Renal cortical epithelial cell (primary cell): ENCODE measurements at regions not wholly inside any gene's neighbourhood (a gene's known extent, or its start where the extent isn't known, plus 50 kb on each side); places are given as distances from the start of the nearest gene placed in this dataset.

Source experiments
- DNase-seq: peaks from one replicate; pipeline ENCODE4 v3.0.0-alpha.2; 2011; ENCODE audit warnings: low read depth

DNA sequence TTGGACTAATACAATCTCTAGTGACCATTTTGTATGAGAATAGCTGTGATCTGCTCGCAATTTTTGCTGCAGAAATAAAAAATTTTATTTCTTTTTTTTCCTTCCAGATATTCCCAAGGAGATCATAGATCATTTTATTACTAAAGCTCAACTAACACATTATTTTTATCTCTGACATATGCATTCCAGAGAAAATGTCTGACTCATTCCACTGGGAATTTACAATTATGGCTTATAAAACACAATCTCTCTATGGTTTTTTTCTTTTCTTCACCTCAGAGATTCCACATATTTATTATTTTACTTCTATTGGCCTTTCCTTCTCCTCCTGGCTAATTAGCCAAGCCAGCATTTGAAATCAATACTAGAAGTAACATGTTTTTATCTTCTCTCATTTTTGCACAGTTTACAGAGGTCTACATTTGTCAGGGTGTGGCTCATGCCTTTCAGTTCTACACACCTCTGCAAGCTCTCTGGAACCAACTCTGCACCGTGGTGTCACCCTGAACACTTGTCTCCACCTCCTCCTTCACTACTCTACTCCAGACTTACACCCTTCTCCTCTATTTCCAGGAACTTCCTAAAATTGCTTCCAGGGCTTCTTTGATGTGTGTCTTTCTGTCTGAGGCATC is 59.8 kb upstream of the GPM6A start:
- no peak for DNase-seq

DNA sequence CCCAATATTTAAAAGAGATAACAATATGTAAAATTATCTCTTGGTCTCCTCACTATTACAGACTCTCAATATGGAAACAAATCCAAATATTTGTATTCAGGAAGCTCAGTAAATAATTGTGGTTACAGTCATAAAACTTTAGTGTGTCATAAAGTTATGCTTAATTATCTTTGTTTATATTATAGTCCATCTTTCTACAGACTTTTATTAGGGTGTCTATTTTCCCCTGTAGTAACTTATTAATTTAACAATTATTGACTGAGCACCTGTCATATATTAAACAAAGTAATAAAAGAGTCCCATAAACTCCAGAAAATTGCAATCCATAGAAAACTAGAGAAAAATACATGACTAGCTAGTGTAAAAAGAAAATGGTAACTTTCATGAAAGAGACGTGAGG is 61.6 kb upstream of the GPM6A start:
- DNase-seq: no peak

DNA sequence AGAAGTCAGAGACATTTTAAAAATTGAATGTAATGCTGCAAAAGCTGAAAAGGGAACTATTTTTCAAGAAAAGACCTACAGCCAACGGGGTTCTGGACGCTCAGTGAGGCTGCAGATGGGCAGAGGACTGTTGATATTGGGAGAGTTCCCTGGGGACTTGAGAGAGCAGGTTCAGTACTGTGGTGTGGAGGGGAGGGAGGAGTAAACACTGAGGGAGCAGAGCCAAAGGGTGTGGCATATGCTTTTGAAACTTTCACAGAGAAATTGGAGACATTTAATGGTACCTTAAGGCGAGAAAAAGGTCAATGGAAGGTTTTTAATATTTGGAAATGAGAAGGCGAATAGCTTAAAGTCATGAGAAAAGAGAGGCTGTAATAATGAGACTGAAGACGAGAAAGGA is 62.2 kb upstream of the GPM6A start:
- DNase-seq: no peak

DNA sequence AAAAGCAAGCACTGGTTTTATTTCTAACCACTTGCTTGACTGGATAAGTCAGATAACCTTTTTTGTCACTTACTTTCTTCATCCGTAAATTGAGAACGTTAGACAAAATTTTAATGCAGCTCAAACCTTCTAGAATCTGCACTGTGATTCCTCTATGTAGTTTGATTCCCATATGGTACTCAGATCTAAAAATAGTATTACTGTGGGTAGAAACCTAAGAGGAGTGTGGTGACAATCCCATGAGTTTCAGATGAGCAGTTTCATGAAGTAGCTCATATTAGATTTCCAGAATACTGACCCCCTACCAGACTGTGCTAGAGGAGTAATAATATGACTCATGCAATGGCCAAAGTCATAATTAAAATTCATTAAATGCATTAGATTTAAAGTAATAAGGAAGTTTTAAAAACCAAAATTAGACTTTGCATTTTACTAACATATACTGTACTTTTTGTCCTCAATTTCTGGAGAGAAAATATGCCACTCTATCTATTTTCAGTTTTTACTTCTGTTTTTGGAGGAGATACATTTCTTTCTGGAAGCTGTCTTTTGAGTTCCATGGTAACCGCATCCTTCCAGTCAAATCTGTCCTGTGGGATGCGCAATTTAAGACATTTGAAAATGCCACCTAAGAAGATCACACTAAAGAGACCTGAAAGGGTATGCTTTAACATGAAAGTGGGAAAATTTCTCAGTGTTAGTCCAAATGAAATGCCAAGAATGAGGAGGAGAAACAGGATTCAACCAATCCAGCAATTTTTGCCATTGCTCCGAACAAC is 64.1 kb upstream of the GPM6A start:
- no peak for DNase-seq

DNA sequence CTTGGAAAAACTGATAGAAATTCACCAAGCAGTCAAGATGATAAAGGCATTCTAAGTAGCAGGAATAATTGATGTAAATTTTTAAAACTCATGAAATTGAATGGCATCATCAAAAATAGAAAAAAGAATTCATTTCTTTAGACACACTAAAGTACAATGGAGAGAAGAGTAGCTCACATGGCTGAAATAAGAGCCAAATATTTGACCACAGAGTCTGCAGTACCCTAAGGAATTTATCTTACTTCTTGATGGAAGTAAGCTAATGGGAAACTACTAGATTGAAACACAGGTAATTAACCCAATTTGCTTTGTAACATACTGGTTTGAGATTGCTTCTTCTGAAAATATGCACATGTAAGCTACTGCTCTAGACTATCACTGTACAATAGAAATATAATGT is 70.8 kb upstream of the GPM6A start:
- DNase-seq: no peak

DNA sequence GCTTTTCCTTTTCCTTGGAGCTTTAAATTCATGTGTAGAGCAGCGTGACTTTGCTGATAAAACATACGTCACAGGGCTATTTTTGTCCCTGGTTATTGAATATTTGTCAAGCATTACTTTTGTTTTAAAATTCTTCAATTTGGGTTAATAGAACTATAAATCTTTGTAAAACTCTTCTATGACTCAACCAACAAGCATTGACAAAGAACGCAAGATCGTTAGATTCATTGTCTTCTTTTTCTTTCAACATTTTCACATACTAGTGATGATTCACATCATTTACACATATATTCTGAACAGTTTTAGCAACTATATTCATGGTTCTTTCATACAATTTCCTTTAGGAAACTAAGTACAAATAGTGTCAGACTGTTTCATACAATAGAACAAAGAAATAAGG is 72.0 kb upstream of the GPM6A start:
- peak; percentile 21 for DNase-seq

DNA sequence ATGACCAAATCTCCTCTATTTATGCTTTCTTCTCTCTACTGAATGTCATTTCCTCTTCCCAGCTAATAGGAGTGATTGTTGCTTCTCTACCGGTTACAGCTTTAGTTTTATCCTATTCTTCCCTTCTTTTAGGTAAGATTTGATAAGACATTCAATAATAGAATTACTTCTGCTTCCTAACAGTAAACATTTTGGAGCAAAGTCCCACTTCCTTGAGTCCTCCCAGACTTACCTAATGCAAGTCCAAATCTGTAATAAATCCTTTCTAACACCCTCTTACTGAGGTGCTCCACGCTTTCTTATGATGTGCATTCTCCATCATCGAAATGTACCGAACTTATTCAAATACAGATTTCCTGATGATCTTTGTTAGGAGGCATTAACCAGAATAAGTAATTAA is 79.2 kb upstream of the GPM6A start:
- DNase-seq: no peak

DNA sequence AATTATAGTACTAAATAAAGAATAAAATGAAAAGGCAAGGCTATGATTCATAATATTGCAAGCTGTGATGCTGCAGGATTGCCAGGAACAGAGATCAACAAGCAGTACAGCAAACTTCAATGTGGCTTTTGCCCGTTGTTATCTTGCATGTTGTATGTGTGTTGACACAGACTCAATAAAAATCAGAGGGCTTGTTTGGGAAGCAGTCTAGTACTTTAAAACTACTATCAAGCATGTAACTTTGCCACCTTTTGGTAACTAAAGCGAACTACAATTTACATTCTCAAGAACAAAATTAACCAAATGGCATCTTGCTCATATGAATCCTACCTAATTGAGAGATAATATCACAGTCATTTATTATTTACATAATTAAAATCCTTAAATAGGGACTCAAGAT is 79.8 kb upstream of the GPM6A start:
- peak; percentile 40 for DNase-seq

DNA sequence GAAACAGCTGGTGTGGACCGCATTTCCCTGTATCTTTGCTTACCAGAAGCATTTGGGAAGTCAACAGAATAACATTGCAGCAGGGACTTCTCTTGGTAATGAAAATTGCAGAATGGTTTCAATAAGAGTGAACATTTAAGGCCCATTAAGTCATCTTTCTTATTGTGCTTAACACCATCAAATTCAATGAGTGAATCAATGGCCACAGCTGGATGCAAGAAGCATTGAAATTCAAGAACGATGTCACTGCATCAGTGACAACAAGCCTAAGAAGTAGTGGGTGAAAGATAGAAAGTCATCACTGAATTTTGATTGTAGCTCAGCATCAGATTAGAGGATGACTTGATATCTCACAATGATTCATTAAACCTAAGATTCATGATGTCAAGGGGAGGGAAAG is 93.9 kb upstream of the GPM6A start:
- DNase-seq: no peak

DNA sequence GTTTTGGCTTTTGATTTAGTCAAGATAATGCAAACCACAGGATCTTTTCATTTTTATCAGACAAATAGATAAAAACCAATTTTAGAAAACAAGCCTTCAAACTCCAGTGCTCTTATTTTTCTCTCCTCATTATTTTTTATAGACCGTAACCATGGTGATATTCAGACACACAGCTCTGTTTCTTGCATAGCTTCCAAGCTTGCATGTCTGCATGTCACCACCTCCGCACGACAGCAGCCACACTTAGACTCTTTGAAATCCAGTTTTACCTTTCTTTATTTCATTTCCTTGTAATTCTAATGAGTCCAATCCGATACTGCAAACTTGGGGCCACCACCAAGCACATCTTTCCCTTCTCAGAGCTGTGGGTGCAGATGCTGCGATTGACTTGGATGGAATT is 94.3 kb upstream of the GPM6A start:
- DNase-seq: no peak

DNA sequence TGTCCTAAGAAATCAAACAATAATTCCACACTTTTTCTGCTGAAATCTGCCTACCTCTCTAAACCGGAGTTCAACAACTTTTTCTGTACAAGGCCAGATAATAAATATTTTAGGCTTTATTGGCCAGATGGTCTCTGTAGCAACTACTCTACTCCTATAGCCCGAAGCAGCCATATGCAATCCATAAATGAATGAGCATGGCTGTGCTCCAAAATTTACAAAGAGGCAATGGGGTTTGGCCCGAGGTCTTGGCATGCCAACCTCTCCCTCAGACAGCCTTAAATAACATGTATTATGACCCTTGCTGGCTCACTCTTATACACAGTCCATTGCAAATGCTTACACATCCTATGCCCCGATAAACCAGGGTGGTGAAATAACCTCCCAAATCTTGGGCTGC is 98.6 kb upstream of the GPM6A start:
- DNase-seq: no peak

DNA sequence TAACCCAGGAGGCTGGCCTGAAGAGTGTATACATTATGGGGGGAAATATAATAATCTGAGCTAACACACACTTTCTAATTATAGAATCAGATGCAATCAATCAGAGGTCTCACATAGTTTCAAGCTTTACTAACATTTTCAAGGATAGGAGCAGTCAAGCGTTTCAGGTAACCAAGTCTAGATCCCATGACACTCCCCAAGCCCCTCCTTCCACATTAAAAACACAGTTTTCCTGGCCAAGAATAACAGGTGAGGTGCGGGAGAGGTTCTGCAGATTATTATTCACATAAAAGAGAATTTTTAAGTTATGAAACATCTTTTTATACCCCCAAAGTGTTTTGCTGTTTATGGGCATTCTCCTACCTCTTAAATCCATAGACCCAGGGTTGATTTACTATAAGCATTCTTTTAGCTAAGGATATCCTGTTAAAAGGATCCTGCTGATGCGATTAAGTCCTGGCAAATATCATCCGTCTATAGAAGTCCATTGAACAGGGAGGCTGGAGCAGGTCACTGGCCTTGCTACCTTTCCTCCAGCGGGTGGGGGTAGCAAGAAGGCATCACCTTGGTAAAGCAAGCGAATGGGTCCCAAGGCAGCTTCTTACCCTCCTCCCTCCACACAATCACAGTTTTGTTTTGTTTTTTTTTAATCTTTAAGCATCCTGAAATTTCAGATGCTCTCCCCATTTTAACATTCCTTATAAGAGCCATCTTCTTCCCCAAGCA is 104.7 kb upstream of the GPM6A start:
- DNase-seq: peak; percentile 47

DNA sequence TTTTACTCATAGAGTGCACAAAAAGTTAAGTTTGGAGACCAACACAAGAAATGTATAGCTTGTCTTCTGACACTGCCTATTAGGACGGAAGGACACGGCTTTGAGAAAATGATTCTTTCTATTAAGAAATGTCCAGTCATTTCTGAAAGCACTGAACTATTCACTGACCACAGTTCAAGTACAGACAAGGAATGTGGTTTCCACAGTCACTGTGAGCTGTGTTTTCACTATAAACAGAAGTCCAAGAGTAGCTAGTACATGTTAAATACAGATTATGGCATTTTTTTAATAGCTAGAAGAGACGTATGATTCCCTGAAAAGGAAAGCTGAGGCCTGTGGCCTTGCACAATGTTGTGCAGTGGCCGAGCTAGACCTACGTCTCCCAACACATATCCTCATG is 115.1 kb upstream of the GPM6A start:
- no peak for DNase-seq

DNA sequence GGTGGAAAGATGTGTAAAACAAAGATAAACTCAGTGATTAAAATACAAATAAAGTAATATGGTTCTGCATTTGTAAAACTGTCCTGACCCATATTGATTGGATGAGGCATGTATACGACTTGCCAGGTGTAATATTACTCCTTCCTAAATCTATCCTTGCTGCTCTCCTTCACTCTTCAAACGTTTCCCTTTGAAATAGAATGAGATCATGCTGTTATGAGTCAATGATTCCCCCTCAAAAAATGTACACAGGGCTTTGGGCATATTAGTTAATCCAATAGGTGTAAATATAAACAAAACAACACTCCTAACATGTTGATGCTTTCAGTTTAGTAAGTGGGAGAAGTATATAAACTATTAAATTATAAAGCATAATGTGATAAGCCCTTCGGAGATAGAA is 117.4 kb upstream of the GPM6A start:
- DNase-seq: no peak

DNA sequence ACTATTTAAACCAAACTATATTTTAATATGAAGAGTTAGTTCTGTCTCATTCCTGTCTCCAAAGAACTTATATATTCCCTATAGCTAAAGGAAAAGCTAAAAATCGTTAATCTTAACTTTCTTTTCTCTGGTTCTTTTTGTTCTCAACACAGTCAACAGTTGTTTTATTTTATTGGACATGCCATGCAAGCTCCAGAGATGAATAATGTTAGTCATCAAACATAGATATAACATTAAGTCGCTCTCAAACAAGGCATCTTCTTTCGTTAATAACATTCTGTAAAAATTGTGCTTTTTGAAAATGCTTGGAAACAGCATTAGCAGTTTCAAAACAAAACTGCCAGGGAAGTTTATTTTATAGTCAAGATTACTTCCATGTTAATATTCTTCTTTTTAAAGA is 117.9 kb upstream of the GPM6A start:
- DNase-seq: no peak

DNA sequence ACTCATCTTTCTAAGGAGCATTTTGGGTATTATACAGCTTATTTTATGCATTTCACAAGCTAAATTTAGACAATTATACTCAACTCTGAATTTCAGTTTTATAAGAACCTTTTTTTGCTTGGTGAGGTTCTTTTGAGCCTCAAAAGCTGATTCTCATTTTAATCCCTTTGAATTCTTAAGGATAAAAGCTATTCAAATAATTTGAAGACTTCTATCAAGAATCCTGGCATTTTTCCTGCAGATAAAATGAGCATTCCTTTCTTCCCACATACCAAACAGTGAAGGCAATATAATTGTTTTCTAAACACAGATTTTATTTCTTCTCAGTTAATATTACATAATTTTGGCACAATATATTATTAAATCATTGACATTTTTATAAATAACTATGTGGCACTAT is 118.4 kb upstream of the GPM6A start:
- no peak for DNase-seq

DNA sequence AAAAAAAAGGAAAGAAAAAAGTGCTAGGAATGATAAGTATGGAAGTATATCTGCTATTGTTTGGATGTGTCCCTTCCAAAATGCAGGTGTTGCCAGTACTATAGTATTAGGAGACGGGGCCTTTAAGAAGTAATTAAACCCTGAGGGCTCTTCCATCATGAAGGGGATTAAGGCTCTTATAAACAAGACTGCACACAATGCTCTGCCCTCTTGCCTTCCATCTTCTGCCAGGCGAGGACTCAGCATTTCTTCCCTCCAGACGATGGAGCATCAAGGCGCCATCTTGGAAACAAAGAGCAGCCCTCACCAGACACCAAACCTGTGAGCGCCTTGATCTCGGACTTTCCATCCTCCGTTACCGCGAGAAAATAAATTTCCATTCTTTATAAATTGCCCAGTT is 120.1 kb upstream of the GPM6A start:
- DNase-seq: no peak

DNA sequence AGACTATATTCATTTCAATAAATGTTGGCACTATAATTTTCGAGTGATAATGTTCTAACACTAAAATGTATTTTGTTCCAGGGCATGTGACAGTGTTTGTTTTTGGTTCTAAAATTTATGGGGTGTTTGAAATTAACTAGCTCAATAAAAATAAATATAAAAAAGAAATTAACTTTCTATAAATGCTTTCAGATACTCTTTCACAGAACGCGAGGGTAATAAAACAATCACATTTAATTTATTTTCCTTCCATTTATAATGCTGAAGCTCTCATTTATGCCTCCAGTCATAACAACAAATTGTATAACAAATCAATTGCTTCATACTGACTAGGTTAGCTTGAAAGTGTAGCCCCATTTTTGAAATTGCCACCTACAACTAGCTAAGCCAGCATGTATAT is 122.4 kb upstream of the GPM6A start:
- DNase-seq: no peak

DNA sequence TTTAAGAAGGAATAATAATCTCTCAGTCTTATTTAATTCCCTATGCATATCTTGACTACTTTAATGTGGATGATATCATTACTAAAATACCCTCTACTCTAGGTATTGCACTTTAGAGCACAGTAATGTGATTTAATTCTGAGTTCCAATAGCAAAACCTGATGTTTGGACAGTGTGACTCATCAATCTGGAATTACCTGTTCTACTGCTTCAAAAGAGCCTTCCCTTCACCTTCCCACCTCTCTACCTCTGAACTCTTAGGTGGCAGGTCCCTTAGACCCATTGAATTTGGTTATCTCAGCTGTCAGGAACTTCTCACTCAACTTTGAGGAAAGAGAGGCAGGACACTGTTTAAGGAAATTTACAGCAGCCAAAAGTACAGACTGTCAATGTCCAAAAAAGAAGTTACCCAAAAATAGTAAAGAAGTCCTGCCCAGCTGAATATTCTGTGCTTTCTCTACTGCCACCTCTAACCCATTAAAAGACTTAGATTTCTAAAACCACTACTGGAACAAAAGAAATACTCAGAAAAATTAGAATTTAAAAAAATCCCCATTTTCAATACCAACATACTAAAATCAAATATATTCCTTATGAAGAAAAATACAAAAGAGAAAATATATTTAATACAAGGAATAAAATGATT is 123.1 kb upstream of the GPM6A start:
- peak; percentile 46 for DNase-seq

DNA sequence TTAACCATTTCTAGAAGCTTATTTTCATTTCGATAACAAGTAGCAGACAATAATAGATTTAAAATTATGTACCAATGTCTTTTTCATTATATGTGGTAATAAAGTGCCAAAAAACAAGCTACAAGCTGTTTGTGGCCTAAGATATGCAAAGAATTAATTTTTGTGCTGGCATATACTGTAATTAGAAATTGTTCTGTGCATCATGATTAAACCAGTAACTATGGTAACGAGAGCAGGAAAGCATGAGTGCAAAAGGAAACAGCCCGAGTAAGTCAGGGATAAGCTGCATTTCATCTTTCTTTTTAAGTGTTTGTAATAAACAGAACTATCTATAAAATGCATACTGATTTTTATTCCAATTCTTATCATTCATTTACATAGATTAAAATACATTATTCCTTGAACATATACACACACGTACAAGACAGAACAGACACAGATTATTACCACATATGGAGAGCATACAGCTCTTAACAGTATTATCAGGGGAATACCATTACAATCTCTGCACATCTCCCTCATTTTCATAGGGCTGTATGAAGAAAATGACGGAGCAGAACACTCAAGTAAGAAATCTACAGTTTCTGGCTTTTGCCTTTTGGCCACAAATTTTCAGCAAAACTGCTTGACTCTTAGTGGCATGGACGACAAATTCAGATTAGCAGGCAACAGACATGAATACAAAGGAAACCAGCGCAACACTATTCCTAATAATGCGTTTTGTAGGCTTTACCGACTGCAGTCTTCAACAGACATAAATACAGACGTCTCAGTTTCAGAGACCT is 121.3 kb upstream of the WDR17 start:
- no peak for DNase-seq

DNA sequence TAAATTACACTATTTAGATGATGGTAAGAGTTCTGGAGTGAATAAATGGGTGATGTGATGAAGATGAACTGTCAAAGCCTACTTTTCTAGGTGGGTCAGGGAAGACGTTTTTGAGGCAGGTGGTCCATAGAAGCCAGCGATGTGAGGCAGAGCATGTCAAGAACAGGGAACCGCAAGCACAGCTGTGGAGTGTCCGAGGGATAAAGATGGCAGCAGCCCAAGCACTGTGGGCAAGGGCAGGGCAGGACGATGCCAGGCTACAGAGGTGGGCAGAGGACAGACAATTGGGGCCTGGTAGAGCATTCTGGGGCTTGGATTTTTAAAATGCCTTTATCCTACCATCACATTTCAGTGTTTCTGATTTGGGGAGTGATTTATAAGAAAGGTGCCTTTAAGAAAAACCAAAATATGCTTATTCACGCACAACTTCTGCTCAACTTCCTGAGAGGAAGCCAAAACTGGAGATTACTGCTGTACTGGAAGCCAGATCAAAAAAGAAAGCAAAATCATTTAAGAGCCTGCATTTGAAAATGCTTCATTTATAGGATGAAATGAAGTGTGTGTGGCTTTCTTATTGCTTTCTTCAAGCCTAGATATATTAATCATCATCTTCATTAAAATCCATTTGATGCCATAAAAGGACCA is 119.0 kb upstream of the WDR17 start:
- DNase-seq: no peak
